ENCODE measurements at regions not wholly inside any gene's neighbourhood (a gene's known extent, or its start where the extent isn't known, plus 50 kb on each side); places are given as distances from the start of the nearest gene placed in this dataset.
A peak's percentile ranks its signal among the peaks of the same experiment; 100 is the strongest.

DNA sequence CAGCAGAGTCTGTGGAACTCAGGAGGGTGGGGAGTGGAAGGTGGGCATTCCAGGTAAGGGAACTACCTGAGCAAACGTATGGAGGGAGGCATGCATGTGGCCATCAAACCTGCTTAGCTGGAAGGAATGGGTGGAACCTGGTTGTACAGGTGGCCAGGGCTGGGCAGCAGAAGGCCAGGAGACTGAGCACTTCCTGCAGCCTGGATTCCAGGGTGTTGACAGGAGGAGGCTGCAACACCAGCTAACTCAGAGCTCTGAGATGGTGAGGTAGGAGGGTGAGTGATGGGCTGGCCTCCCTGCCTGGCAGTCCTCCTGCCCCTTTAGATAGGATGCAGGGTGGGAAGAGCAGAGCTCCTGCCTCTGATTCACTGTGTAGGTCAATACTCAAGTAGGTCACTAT, 92.5 kb upstream of the CPEB4 start (continued):
- TF ChIP-seq ZNF699 (CRISPR knock-in tag; IDR thresholded peaks at IDR 0.05; ENCODE audit: insufficient replicate concordance): no peak

DNA sequence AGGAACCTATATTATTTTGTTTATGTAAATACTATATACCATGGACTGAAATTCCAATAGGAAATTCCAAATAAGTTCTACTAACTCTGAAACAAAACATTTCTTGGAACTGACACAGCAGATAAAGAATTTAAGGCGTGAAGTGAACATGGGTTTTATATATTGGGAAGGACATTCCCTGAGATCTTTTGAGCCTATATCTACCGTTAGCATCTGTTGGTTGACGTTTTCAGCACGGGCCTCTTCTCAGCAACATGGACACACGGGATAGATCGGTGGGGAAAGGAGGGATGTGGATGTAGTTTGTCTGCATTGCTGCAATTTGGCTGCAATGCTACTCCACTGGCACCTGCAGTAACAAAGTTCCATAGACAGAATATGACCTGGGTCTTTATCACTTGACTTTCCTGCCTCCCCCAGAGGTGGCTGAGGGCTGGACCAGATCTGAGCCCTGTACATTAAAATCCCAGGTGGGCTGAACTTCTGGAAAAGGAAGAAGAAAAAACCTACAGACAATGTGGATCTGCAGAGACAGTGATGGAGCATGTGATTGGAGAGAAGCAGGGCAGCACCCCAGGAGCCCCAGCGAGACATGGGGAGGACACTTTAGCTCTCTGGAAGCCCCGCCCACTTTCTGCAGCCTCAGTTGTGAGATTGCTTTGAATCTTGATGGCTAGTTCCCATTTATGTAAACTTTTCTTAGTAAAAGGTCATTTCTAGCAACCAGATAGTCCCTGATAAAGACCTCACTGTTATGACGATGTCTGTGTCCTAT, 91.2 kb upstream of the CPEB4 start:
- BruUV-seq (replicated peaks): no TSS peak
- H2AFZ ChIP-seq (ENCODE audit: low read depth, low read length): peak overlapping the region; percentile 58
- intact Hi-C loops (cut with micrococcal nuclease) (no loop called here), in situ Hi-C loops (cut with MboI) (no loop called here)
- no peaks in the 10 kb centered on the region for H3K9me3 ChIP-seq (replicated peaks; ENCODE audit: control insufficient read depth, insufficient read depth, low read depth, low read length)
- peak in 3 of 4 experiments; percentile 27 to 55 (median 45) for DNase-seq (ENCODE audit: extremely low read depth in 1 of 4, low spot score in 3 of 4)
- H3K36me3 ChIP-seq (ENCODE audit: control insufficient read depth, insufficient read depth, low read length): no peaks in the 10 kb centered on the region
- ChIA-PET CTCF (ENCODE audit: low intra/inter-chr PET ratio) (no interaction called here), POLR2A (interaction anchor here (0.9 to 1.1 kb wide), 4 partner anchors 9 to 63 kb away, joined by 3 to 6 read pairs (median 3); no protein-coding TSS in a partner anchor)
- H3K4me1 ChIP-seq (replicated peaks in 1 of 2; ENCODE audit: control insufficient read depth in 2 of 2, insufficient read depth in 2 of 2, low read length in 2 of 2): peaks cover 7 to 15% of the 10 kb centered on the region in 2 experiments; a peak in 4 of 5 replicates
- no peaks in the 10 kb centered on the region for H3K27me3 ChIP-seq (ENCODE audit: control insufficient read depth in 2 of 2, insufficient read depth in 2 of 2, low read length in 2 of 2)
- H3K9ac ChIP-seq (ENCODE audit: insufficient read depth in 1 of 2, low read depth in 2 of 2, low read length in 2 of 2): no peak overlapping the region; a peak in 1 of 4 replicates
- no peaks in the 10 kb centered on the region for H3K79me2 ChIP-seq (ENCODE audit: control insufficient read depth, insufficient read depth, low read length)
- no peak overlapping the region for H3K4me3 ChIP-seq
- H3K4me2 ChIP-seq (ENCODE audit: insufficient read depth, low read length): peak overlapping the region; percentile 57
- no peaks in the 10 kb centered on the region for H4K20me1 ChIP-seq (replicated peaks; ENCODE audit: control insufficient read depth, insufficient read depth, low read length)
- no peaks in the 10 kb centered on the region for H3K9me1 ChIP-seq (ENCODE audit: control insufficient read depth, insufficient read depth, low read length)
- 5% methylated on average over 9 of the region's 9 CpGs for WGBS (ENCODE audit: insufficient coverage, low coverage, missing lambda C conversion rate)
- peak; percentile 29; the same call in 1 of the 3 replicates for ATAC-seq
- H3K27ac ChIP-seq (ENCODE audit: extremely low read depth, low read depth, low read length): no peak overlapping the region
- FAIRE-seq: peak; percentile 40
- TF ChIP-seq NRF1 (conservative IDR thresholded peaks at IDR 0.05 in 1 of 2, IDR thresholded peaks at IDR 0.05 in 1 of 2) (no peak), L3MBTL2 (IDR thresholded peaks at IDR 0.05) (no peak), SMARCA5 (IDR thresholded peaks at IDR 0.05) (no peak), BHLHE40 (IDR thresholded peaks at IDR 0.05; ENCODE audit: low read length) (peak; percentile 50; the same call in 1 of the 2 replicates), FOXK2 (conservative IDR thresholded peaks at IDR 0.05 in 1 of 2, IDR thresholded peaks at IDR 0.05 in 1 of 2; ENCODE audit: low read depth in 2 of 2) (0 out of 4 replicates have a peak, but pooled peaks of 1 of the 2 experiments have one; percentile 30), RUNX1 (IDR thresholded peaks at IDR 0.05; ENCODE audit: low read depth) (no peak), CBFA2T3 (IDR thresholded peaks at IDR 0.05) (peak; percentile 24; the same call in 1 of the 2 replicates), ZNF444 (CRISPR knock-in tag; IDR thresholded peaks at IDR 0.05) (no peak), ZNF79 (CRISPR knock-in tag; IDR thresholded peaks at IDR 0.05; ENCODE audit: low read depth) (no peak), POLR2H (tag; IDR thresholded peaks at IDR 0.05; ENCODE audit: low read depth) (no peak), NFIX (CRISPR knock-in tag; IDR thresholded peaks at IDR 0.05; ENCODE audit: low read depth) (no peak)
- TF ChIP-seq, protein P1, sequence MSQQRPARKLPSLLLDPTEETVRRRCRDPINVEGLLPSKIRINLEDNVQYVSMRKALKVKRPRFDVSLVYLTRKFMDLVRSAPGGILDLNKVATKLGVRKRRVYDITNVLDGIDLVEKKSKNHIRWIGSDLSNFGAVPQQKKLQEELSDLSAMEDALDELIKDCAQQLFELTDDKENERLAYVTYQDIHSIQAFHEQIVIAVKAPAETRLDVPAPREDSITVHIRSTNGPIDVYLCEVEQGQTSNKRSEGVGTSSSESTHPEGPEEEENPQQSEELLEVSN (IDR thresholded peaks at IDR 0.05; ENCODE audit: borderline replicate concordance in 1 of 2, extremely low read depth in 1 of 2, insufficient read depth in 1 of 2, insufficient read length in 1 of 2, low read depth in 1 of 2, low read length in 1 of 2, poor library complexity in 1 of 2, severe bottlenecking in 1 of 2): no peak

All from K562 (cell line).